NCI-H69 (cell line): ENCODE measurements at regions not wholly inside any gene's neighbourhood (a gene's known extent, or its start where the extent isn't known, plus 50 kb on each side); places are given as distances from the start of the nearest gene placed in this dataset.
"Not testable (repeated sequence)": the region's sequence is repeated elsewhere in the genome, so short reads cannot be mapped to it uniquely, and the experiment has no call there.

Experiments used
- DNase-seq: peaks from one replicate; lab custom pipeline; 2025; lab: John Stamatoyannopoulos, UW

DNA sequence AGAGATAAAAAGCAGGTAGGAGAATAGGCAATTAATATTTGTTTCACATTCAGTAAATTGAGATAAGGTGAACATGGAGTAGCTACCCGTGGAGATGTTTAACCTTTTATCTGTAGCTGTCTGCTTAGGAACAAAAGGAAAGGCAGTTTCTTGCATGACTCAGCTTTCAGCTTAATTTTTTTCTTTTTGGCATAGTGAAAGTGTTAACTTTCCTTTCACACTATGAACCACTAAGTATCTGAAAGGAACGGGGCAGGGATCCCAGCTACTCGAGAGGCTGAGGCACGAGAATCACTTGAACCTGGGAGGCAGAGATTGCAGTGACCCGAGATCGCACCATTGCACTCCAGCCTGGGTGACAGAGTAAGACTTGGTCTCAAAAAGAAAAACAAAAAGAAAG is 176.0 kb downstream of the LACC1 start:
- not testable (repeated sequence) for DNase-seq

GRCh38 chr13:44058067-44058466 is 178.4 kb downstream of the LACC1 start:
- no peak for DNase-seq

- no peak for DNase-seq
Observed at GRCh38 chr13:44058624-44059215, 179.0 kb downstream of the LACC1 start.

- DNase-seq, result no peak
Observed at GRCh38 chr13:44061876-44062275, 182.2 kb downstream of the LACC1 start.

GRCh38 chr13:44063467-44063866 is 183.8 kb downstream of the LACC1 start:
- no peak for DNase-seq

DNA sequence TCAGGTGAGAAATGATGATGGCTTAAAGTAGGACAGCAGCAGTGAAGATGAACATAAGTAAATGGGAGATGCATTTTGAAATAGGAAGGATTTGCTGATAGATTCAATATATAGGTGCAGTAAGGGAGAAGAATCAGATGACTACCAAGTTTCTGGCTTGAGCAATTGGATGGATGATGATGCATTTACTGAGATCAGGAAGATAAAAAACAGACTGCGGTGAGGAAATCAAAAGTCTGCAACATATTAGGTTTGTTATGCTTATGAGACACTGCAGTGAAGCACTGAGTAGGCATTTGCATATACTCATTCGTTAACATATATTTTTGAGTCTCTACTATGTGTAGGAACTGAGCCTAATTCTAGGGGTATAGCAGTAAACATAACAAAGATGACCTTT is 184.2 kb downstream of the LACC1 start:
- DNase-seq, result no peak

DNA sequence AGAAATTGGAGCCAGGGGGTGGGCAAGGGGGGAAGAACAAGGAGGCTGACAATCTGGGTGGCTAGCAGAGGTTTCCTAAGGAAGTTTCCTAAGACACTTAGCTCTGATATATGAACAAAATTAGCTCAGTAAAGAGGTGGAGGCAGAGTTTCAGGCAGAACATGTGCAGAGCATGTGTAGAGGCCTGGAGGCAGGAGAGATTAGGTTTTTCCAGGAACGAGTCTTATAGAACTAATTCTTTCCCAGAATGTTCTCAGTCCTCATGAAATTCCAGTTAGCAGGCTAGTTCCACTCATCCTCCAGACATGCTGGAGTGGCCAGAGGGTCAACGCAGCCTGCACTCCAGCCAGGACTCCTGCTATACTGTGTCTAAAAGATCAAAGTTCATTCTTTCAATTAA is 184.7 kb downstream of the LACC1 start:
- no peak for DNase-seq

- DNase-seq, result no peak
Observed at GRCh38 chr13:44068169-44068568, 188.5 kb downstream of the LACC1 start.

GRCh38 chr13:44068737-44069136 is 189.0 kb downstream of the LACC1 start:
- peak; percentile 11 for DNase-seq

- no peak for DNase-seq
Observed at GRCh38 chr13:44072536-44072935, 192.8 kb downstream of the LACC1 start.

GRCh38 chr13:44074611-44075010 is 194.9 kb downstream of the LACC1 start:
- DNase-seq, result peak; percentile 67

DNA sequence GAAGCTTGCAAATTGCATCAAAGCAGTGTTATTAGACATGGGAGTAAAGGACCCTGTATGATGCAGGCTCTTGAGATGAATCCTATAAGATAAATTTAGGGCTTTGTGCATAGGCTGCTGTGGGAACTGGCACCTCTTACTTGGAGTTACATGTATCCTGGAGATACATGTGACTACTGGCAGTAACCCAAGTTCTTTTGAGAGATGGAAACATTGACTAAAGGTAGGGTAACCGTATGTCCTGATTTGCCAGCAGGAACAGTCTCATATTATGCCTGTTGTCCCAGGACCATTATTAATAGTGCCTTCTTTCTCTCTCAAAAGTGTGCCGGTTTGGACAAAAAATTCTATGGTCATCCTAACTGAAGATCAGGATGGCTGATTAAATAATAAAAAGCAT is 195.4 kb downstream of the LACC1 start:
- peak; percentile 66 for DNase-seq

GRCh38 chr13:44078806-44079376 is 199.2 kb downstream of the LACC1 start:
- no peak for DNase-seq

DNA sequence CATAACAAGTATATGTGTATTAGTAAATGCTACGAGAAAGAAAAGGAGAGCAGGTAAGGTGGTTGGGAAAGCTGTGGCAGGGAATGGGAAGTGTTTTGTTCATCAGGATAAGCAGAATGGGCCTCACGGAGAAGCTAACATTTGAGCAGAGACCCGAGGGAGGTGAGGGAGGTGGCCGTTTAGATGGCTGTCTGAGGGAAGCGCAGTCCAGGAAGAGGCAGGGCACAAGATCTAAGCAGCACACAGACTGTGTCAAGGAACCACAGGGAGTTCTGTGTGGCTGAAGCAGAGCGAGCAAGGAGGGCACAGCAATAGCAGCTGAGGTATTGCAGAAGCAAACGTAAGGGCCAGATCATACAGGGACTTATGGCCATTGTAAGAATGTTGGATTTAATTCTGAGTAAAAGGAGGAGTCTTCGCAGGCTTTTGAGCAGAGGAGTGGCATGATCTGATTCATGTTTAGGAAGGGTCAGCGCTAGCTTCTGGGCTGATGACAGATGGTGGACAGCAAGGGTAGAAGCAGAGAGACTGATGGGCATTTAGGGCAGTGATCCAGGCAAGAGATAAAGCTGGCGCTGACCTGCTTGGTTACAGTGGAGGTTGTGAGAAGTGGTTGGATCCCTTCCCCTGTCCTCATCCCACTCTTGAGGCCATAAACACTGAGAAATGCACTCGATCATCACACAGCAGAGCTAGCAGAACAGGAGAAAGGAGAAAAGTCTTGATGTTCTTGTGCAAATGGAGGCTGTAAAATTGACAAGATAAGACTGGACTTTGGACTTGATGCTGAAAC is 199.9 kb downstream of the LACC1 start:
- no peak for DNase-seq

DNA sequence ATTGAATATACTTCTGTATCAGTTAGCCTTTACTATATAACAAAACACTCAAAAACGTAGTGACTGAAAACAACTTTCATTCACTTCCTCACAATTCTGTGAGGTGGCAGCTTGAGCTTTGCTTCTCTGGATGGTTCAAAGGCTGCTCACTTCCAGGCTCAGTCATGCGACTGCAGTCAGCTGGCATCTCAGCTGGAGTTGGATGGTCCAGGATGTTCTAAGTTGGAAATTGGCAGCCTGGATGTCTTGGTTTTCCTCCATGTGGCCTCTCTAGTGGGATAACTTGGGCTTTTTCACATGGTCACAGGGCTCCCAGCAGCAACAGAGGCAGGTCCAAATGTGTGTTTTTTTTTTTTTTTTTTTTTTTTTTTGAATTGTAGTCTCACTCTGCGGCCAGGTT is 204.4 kb downstream of the LACC1 start:
- no peak for DNase-seq

- DNase-seq, result no peak
Observed at GRCh38 chr13:44086389-44086788, 206.7 kb downstream of the LACC1 start.

GRCh38 chr13:44088411-44088810 is 208.7 kb downstream of the LACC1 start:
- no peak for DNase-seq

DNA sequence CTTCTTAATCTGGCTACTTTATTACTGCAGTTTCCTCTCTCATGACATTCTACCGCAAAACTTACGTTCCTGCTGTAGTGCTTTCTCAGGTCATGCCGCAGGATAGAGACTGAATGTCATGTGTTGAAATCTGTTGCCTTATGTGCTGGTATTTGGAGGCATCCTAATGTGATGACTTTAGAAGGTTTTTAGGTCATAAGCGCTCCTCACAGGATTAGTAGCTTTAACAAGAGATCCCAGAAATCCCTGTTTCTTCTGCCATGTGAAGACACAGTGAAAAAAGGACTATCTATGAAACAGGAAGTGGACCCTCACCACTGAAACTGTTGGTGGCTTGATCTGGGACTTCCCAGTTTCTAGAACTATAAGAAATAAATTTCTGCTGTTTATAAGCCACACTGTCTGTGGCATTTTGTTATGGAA is 209.3 kb downstream of the LACC1 start:
- no peak for DNase-seq

DNA sequence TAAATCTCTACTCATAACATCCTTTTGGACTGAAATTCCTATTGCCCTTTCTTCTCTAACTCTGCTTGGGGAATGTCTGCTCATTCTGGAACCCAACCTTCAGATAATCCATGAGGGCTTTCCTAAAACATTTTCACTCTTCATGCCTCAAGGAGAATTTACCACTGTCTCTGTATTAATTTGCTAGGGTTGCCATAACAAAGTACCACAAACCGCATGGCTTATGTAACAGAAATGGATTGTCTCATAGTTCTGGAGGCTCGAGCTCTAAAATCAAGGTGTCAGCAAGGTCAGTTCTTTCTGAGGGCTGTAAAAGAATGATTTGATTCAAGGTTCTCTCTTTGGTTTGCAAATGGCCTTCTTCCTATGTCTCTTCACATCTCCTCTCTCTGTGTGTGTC is 209.7 kb downstream of the LACC1 start:
- DNase-seq, result no peak

GRCh38 chr13:44092078-44092970 is 212.6 kb downstream of the LACC1 start:
- no peak for DNase-seq

- no peak for DNase-seq
Observed at GRCh38 chr13:44093607-44094564, 214.2 kb downstream of the LACC1 start.
